Activated effector memory CD4-positive, alpha-beta T cell treated with Interleukin-2 at 50 U/mL for 16 hours (primary cell): ENCODE measurements at regions not wholly inside any gene's neighbourhood (a gene's known extent, or its start where the extent isn't known, plus 50 kb on each side); places are given as distances from the start of the nearest gene placed in this dataset.

Source experiments
- DNase-seq: peaks from one replicate; pipeline ENCODE4 v3.0.0-alpha.2; 2020

DNA sequence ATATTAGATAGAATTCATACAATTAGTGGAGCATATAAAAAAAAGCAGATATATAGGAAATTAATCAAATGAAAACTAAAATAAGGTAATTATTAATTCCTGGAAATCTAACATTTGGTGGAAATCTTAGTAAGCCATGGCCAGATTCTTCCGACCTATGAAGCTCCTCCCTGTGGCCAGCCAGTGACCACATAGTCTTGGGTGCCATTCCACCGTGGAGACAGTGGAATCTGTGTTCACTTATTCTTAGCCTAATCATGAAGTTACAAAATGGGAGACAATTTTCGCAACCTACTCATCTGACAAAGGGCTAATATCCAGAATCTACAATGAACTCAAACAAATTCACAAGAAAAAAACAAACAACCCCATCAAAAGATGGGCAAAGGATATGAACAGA lies 241.9 kb upstream of the FLRT2 start:
- DNase-seq = no peak

DNA sequence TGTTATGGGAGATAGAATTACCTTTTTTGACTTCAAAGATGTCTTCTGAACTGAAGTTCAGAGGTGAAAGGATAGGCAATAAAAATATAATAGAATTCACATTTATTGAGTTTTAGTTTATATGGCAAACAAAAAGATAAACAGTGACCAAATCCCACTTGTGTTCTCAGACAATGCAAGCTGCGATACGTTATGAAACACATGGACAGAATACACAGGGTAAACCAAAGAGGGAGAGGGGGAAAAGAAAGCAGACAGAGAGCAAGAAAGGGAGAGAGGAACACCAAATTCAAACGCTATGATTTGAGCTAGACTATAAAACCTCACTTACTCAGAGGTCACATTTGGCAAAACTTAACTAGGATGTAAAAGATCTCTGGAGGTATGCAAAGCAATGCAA lies 238.2 kb upstream of the FLRT2 start:
- DNase-seq = no peak

DNA sequence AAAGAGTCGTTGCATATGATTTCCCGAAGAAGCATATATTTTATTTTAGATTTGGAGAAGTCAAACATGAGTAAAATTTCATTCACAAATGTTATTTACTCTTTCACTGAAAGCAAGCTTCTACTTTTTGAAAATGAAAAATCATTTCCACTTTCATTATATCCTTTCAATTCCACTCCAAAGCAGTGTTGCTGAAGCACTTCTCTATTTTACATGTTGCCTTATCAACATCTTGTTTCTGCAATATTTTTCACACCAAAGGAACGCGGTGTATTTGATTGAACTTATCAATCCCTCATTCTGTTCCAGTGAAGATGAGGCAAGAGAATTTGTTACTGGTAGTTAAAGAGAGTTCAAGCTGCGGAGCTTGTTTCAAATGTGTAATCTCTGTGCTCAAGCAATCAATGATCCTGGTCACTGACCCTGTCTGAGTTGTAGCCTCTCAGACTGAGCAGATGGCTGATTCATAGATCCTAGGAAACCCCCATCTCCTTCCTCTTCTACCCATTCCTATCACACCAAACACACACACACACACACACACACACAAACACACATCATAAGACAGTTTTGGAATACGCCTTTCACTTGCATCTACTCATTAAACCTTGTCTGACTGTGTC lies 236.2 kb upstream of the FLRT2 start:
- no peak for DNase-seq

DNA sequence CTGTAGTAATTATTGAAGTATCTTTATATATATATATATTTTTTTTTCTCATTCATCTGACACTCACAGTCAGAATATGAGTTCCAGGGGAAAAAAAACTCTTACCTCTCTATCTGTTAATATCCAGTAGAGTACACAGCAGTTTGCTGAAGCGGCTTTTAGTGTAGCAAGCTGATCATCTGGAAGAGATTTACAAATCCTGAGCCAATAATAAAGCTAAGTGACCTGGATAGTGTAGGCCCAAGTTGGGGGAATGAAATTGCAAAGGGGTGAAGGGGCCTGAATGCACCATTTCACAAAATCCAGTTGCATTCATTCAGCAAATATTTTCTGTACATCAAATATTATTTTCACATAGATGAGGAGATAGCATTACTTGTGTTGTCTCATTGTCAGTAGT lies 234.6 kb upstream of the FLRT2 start:
- DNase-seq = no peak

- no peak for DNase-seq
These were observed 233.3 kb upstream of the FLRT2 start for GRCh38 chr14:85296456-85297210.

- DNase-seq = no peak
These were observed 229.8 kb upstream of the FLRT2 start for GRCh38 chr14:85300107-85300506.

DNA sequence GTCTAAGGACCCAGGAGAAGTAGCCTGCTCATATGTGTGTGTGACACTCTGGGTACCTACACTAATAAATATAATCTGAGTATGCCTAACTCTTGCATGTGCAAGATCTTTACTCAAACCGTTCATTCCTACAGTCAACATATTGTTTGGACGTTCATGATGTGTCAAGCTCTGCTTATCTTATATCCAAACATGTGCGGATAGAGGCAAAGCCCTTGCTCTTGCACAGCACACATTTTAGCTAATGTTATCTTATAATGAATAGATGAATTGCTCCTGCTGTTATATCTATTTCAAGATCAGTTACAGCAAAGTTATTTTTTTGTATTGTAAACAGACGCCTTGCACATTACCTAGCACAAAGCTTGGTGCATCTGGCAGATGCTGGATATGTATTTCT lies 228.4 kb upstream of the FLRT2 start:
- DNase-seq = no peak

- no peak for DNase-seq
These were observed 223.9 kb upstream of the FLRT2 start for GRCh38 chr14:85306024-85306423.

DNA sequence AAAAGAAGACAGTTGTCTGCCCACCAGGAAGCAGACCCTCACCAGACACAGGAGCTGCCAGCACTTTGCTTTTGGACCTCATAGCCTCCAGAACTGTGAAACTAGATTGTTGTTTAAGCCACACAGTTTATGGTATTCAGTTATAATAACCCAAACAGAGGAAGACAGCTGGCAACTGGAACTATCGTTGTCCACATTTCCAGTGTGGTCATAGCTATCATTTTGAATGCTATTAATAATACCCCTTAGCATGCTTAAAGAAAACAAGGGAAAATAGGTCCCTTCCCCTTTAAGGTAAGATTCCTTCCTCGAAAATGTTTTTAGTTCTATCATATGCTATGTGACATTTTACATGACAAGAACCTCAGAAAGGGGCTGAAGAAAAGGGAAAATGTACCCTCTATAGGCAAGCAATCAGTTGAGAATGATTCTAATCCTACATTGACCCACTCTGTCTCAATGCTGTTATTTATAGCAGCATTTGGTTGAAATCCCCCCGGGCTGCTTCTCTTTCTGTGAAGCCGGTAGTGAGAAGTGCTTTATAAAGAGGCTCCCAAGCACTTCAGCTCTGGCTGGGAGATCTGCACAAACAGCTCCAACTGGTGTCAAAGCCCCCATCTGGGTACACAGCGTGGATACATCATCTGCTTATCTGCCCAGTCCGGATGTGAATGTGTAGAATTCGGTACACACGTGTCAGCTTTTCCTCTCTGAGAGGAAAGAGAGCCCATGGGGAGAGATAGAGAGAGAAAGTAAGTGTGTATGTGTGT lies 221.2 kb upstream of the FLRT2 start:
- DNase-seq = no peak

DNA sequence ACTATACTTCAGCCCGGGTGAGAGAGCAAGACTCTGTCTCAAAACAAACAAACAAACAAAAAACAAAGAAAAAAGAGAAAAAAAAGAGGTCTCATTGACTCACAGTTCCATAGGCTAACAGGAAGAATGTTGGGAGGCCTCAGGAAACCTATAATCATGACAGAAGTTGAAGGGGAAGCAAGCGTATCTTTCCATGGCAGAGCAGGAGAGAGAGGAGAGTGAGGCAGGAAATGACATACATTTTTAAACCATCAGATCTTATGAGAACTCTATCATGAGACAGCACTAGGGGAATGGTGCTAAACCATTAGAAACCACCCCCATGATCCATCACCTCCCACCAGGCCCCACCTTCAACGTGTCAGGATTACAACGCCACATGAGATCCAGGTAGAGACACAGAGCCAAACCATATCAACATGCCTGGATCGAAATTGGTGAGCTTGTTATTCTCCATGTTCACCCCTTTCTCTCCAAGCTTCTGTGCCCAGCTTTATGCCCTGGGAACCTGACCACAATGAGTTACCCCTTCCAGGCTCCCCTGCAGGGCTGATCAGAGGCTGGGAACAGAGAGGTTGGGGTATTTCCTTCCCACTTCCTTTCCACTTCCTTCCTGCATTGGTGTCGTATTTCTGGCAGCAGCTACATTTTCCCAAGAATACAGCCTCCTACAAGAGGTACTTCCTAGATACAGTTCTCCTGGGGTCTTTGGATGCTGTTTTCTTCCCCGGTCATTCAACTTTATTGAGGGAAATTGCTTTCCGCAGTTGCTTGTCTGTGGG lies 219.3 kb upstream of the FLRT2 start:
- no peak for DNase-seq

DNA sequence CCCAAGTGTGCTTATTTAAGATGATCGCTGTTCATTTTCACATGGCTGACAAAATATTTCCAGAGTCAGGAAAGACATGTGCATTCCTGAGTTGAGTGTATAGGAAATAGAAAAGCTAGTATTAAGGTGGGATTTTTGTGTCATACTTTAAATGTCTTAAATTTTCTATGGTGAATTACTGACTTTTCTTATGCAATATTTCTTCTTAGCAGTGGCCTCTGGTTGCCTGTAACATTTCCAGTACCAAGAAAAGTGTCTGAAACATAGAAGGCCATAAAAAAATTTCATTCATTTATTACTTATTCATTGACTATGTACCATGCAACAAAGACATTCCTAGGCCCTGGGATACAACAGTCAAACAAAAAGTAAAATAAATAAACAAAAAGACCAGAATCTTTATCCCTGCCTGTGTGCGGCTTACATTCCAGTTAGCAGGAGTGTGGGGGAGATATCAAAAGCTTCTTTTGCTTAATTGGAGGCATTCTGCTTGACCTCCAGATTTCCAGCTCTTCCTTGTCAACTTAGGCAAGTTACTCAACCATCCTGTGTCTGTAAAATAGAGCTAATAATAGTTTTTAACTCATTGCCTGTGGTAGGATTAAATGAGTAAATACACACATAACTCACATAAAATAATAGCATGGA lies 216.3 kb upstream of the FLRT2 start:
- no peak for DNase-seq

DNA sequence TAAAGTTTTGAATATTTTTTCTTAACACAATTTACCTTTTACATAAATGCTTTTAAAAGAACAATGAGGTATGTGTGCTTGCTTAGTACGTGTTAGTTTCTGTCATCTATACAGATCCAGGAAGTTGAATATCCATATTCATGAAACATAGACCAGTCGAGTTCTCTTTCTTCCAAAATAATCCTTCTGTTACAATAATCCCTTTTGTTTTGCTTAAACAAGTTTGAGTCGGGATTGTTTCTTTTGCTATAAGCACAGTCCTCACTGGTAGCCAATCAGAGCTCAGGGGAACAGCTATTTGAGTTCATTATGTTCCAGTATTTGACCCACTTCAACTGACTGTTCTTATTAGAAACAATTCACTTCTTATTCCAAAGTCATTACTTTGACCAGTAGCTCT lies 214.7 kb upstream of the FLRT2 start:
- no peak for DNase-seq

DNA sequence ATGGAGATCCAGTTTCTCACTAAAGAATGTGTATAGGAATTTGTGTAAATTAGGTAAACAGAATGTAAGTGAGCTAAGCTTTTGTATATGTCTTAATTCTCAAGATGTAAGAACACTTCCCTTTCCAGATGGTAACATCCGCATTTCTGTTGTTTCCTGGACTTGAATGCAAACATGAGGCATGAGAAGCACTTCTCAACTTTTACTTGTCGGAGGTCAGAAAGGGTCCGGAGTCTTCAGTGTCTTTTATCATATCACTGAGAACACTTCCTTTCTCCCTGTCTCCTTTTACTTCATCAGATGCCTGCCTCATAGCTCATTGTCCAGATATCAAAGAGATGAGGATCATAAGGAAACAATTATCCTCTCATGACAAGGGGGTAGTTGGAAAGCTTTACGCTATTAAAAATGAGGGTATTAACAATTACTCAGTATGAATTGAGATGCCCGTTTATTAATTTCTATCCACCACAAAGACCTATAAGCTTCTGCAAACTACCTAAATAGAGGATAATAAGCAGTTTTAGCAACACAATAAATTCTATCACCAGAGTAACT lies 214.1 kb upstream of the FLRT2 start:
- DNase-seq = no peak

- no peak for DNase-seq
These were observed 213.1 kb upstream of the FLRT2 start for GRCh38 chr14:85316701-85317410.

DNA sequence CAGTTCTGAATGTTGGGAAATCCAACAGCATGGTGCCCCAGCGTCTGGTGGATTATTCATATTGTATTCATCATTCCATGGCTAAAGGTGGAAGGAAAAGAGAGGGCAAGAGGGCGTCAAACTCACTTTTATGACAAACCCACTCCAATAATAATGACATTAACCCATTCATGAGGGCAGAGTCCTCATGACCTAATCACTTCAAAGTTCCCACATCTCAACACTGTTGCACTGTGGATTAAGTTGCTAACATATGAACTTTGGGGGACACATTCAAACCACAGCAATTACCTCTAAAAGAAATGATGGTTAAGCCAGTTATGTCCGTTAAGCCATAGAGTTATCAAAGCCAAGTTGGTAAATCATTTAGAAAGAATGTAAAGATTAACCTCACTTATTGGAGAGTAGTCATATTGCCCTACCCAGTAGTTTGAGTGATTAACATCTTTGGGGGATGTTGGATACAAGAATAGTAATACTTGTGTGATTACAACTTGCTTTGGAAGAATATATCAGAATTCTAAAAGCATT lies 212.4 kb upstream of the FLRT2 start:
- no peak for DNase-seq

DNA sequence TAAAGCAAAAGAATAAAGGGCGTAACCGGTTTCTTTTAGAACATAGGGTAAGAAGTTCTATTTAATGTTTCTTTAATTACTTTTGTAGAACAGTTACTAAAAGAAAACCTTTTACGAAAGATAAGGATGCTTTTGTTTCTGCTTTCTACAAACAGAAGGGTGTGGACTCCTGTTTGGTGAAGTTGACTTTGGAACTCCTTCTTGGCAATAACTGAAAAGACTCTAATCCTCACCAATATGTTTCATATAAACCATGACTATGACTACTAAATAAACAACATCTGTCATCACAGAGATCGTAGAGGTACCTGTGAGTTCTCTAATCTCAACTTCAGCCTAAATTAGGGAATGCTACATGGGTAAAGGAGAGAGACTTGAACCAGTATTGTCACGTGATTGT lies 210.8 kb upstream of the FLRT2 start:
- DNase-seq = no peak

GRCh38 chr14:85319998-85320630 lies 209.8 kb upstream of the FLRT2 start:
- no peak for DNase-seq

GRCh38 chr14:85325134-85326017 lies 204.6 kb upstream of the FLRT2 start:
- no peak for DNase-seq

DNA sequence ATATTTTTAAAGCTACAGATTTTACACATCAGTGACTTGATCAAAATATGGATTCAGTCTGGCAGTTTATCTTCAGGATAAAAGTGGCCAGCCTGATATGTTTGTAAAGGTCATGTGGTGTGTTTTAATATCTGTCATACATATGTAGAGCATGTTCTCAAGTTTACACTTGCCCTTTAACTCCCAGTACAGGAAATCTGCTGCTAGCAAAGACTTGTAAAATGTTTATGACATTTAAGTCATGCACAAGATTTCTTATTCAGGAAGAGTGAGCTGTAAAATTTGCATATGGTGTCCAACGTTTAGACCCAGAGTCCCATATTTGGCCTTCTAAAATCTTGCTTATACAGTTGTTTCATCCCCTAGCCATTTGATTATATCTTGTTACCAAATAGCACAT lies 197.5 kb upstream of the FLRT2 start:
- no peak for DNase-seq

GRCh38 chr14:85333313-85333712 lies 196.6 kb upstream of the FLRT2 start:
- no peak for DNase-seq
